ENCODE measurements at regions not wholly inside any gene's neighbourhood (a gene's known extent, or its start where the extent isn't known, plus 50 kb on each side); places are given as distances from the start of the nearest gene placed in this dataset.

- H3K9me3 ChIP-seq = no peaks in the 10 kb centered on the region
- H3K4me3 ChIP-seq = no peak overlapping the region
- intact Hi-C loops (cut with DNase I) = no loop called here
- H3K36me3 ChIP-seq = no peaks in the 10 kb centered on the region
- peaks cover 0 to 4% (median 1%) of the 10 kb centered on the region in 4 donors for H3K4me1 ChIP-seq
- TF ChIP-seq, protein P1, sequence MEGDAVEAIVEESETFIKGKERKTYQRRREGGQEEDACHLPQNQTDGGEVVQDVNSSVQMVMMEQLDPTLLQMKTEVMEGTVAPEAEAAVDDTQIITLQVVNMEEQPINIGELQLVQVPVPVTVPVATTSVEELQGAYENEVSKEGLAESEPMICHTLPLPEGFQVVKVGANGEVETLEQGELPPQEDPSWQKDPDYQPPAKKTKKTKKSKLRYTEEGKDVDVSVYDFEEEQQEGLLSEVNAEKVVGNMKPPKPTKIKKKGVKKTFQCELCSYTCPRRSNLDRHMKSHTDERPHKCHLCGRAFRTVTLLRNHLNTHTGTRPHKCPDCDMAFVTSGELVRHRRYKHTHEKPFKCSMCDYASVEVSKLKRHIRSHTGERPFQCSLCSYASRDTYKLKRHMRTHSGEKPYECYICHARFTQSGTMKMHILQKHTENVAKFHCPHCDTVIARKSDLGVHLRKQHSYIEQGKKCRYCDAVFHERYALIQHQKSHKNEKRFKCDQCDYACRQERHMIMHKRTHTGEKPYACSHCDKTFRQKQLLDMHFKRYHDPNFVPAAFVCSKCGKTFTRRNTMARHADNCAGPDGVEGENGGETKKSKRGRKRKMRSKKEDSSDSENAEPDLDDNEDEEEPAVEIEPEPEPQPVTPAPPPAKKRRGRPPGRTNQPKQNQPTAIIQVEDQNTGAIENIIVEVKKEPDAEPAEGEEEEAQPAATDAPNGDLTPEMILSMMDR (IDR thresholded peaks at IDR 0.05) = no peak
- TF ChIP-seq POLR2A (IDR thresholded peaks at IDR 0.05; ENCODE audit: low read depth) (no peak), EP300 (IDR thresholded peaks at IDR 0.05) (no peak), POLR2AphosphoS5 (IDR thresholded peaks at IDR 0.05) (no peak)
- no peak for DNase-seq (ENCODE audit: extremely low spot score)
- H3K27ac ChIP-seq (replicated peaks in 1 of 4) = no peak overlapping the region
- 31% methylated on average over 4 of the region's 4 CpGs for WGBS
- no peaks in the 10 kb centered on the region for H3K27me3 ChIP-seq
These were observed 497.1 kb upstream of the ARID1B start for GRCh38 chr6:156280065-156280464.

GRCh38 chr6:156279261-156279969 lies 497.8 kb upstream of the ARID1B start:
- DNase-seq (ENCODE audit: extremely low spot score) = no peak
- Histone ChIP-seq H3K9me3 (no peaks in the 10 kb centered on the region), H3K36me3 (no peaks in the 10 kb centered on the region), H3K4me3 (no peak overlapping the region), H3K27me3 (no peaks in the 10 kb centered on the region), H3K4me1 (peaks cover 0 to 4% (median 1%) of the 10 kb centered on the region in 4 donors), H3K27ac (replicated peaks in 1 of 4) (no peak overlapping the region)
- TF ChIP-seq POLR2AphosphoS5 (IDR thresholded peaks at IDR 0.05) (no peak), EP300 (IDR thresholded peaks at IDR 0.05) (no peak), POLR2A (IDR thresholded peaks at IDR 0.05; ENCODE audit: low read depth) (no peak)
- TF ChIP-seq, protein P1 (IDR thresholded peaks at IDR 0.05) = no peak
- intact Hi-C loops (cut with DNase I) = no loop called here
- WGBS = 35% methylated on average over 3 of the region's 3 CpGs

- no peak for DNase-seq (ENCODE audit: extremely low spot score)
- Histone ChIP-seq H3K4me3 (no peak overlapping the region), H3K27me3 (no peaks in the 10 kb centered on the region), H3K9me3 (no peaks in the 10 kb centered on the region), H3K4me1 (no peaks in the 10 kb centered on the region), H3K36me3 (no peaks in the 10 kb centered on the region), H3K27ac (replicated peaks in 1 of 4) (no peak overlapping the region)
- TF ChIP-seq POLR2AphosphoS5 (IDR thresholded peaks at IDR 0.05) (no peak), EP300 (IDR thresholded peaks at IDR 0.05) (no peak), POLR2A (IDR thresholded peaks at IDR 0.05; ENCODE audit: low read depth) (no peak)
- TF ChIP-seq, protein P1 (IDR thresholded peaks at IDR 0.05) = no peak
- intact Hi-C loops (cut with DNase I) = no loop called here
- 85% methylated on average over 6 of the region's 6 CpGs for WGBS
These were observed 504.0 kb upstream of the ARID1B start for GRCh38 chr6:156273065-156273711.

- H3K4me3 ChIP-seq = no peak overlapping the region
- intact Hi-C loops (cut with DNase I) = no loop called here
- H3K27me3 ChIP-seq = no peaks in the 10 kb centered on the region
- H3K4me1 ChIP-seq = no peaks in the 10 kb centered on the region
- no peaks in the 10 kb centered on the region for H3K36me3 ChIP-seq
- no peak for TF ChIP-seq POLR2AphosphoS5 (IDR thresholded peaks at IDR 0.05)
- no peak for TF ChIP-seq POLR2A (IDR thresholded peaks at IDR 0.05; ENCODE audit: low read depth)
- TF ChIP-seq EP300 (IDR thresholded peaks at IDR 0.05) = no peak
- TF ChIP-seq, protein P1 (IDR thresholded peaks at IDR 0.05) = no peak
- DNase-seq (ENCODE audit: extremely low spot score) = no peak
- H3K9me3 ChIP-seq = no peaks in the 10 kb centered on the region
- 78% methylated on average over 8 of the region's 8 CpGs for WGBS
- H3K27ac ChIP-seq (replicated peaks in 1 of 4) = no peak overlapping the region
These were observed 507.3 kb upstream of the ARID1B start for GRCh38 chr6:156269751-156270369.

Data from esophagus muscularis mucosa (tissue), 4 donors.